ENCODE measurements at regions not wholly inside any gene's neighbourhood (a gene's known extent, or its start where the extent isn't known, plus 50 kb on each side); places are given as distances from the start of the nearest gene placed in this dataset.

- TF ChIP-seq, protein P1, sequence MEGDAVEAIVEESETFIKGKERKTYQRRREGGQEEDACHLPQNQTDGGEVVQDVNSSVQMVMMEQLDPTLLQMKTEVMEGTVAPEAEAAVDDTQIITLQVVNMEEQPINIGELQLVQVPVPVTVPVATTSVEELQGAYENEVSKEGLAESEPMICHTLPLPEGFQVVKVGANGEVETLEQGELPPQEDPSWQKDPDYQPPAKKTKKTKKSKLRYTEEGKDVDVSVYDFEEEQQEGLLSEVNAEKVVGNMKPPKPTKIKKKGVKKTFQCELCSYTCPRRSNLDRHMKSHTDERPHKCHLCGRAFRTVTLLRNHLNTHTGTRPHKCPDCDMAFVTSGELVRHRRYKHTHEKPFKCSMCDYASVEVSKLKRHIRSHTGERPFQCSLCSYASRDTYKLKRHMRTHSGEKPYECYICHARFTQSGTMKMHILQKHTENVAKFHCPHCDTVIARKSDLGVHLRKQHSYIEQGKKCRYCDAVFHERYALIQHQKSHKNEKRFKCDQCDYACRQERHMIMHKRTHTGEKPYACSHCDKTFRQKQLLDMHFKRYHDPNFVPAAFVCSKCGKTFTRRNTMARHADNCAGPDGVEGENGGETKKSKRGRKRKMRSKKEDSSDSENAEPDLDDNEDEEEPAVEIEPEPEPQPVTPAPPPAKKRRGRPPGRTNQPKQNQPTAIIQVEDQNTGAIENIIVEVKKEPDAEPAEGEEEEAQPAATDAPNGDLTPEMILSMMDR (conservative IDR thresholded peaks at IDR 0.05 in 1 of 2, IDR thresholded peaks at IDR 0.05 in 1 of 2; ENCODE audit: low read depth in 1 of 2, low read length in 2 of 2), result no peak
- no peak for TF ChIP-seq EZH2 (IDR thresholded peaks at IDR 0.05; ENCODE audit: low read length, missing control alignments)
Observed at GRCh38 chr11:24181395-24182047, 315.3 kb upstream of the LUZP2 start.
